ENCODE measurements at regions not wholly inside any gene's neighbourhood (a gene's known extent, or its start where the extent isn't known, plus 50 kb on each side); places are given as distances from the start of the nearest gene placed in this dataset.

DNA sequence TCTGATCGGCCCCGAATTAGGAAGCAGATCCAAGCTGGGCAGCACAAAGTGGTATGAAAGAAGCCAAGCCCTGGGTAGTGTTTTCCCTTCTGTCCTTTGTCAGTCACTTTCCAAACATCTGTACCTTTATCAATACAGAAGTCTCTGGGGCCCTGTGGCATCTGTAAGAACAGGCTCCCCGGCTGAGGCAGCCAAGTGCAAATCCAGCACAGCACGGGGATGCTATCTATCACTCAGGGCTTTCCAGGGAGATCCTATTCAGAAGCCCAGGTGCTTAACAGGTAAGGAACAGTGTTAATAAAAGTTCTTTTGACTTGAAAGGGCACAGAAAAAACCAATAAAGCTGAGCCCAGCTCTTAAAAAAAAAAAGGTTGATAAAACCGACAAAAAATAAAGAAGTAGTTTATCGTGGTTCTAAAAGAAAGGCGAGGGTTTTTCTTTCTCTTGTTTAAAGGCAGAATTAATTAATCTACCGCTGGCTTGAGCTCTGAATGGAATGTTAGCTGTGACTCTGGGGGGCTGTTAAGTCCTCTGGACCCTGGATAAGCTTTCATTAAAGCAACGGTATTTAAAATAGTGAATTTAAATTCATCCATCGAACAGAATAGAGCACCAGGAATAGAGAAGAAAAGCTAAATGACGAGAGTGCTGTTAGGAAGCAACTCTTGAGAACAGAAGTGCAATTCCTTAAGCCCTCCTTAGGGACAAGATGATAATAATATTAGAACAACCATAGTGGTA lies 119.1 kb upstream of the GATB start:
- Histone ChIP-seq H3K36me3 (ENCODE audit: control insufficient read depth, insufficient read depth, low read length) (no peaks in the 10 kb centered on the region), H3K4me3 (ENCODE audit: low read depth, low read length) (no peak overlapping the region), H3K27me3 (ENCODE audit: control insufficient read depth, insufficient read depth, low read length) (peaks cover 4% of the 10 kb centered on the region)
- CTCF ChIA-PET = no interaction called here
- POLR2A ChIA-PET = no interaction called here
- TF ChIP-seq, protein P1, sequence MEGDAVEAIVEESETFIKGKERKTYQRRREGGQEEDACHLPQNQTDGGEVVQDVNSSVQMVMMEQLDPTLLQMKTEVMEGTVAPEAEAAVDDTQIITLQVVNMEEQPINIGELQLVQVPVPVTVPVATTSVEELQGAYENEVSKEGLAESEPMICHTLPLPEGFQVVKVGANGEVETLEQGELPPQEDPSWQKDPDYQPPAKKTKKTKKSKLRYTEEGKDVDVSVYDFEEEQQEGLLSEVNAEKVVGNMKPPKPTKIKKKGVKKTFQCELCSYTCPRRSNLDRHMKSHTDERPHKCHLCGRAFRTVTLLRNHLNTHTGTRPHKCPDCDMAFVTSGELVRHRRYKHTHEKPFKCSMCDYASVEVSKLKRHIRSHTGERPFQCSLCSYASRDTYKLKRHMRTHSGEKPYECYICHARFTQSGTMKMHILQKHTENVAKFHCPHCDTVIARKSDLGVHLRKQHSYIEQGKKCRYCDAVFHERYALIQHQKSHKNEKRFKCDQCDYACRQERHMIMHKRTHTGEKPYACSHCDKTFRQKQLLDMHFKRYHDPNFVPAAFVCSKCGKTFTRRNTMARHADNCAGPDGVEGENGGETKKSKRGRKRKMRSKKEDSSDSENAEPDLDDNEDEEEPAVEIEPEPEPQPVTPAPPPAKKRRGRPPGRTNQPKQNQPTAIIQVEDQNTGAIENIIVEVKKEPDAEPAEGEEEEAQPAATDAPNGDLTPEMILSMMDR (IDR thresholded peaks at IDR 0.05; ENCODE audit: insufficient read depth, low read depth, low read length) = no peak
- DNase-seq (ENCODE audit: low read depth) = no peak

GRCh38 chr4:151876381-151876988 lies 115.7 kb upstream of the GATB start:
- H3K4me3 ChIP-seq (ENCODE audit: low read depth, low read length) = no peak overlapping the region
- CTCF ChIA-PET = interaction anchor here (1.0 kb wide), 1 partner anchor 16 kb away, joined by 4 read pairs; no protein-coding TSS in a partner anchor

GRCh38 chr4:151874328-151874727 lies 113.5 kb upstream of the GATB start:
- H3K4me3 ChIP-seq (ENCODE audit: low read depth, low read length) = no peak overlapping the region
- TF ChIP-seq, protein P1 (IDR thresholded peaks at IDR 0.05; ENCODE audit: insufficient read depth, low read depth, low read length) = no peak
- POLR2A ChIA-PET = no interaction called here
- CTCF ChIA-PET = no interaction called here
- H3K36me3 ChIP-seq (ENCODE audit: control insufficient read depth, insufficient read depth, low read length) = no peaks in the 10 kb centered on the region
- peaks cover 8% of the 10 kb centered on the region for H3K27me3 ChIP-seq (ENCODE audit: control insufficient read depth, insufficient read depth, low read length)
- no peak for DNase-seq (ENCODE audit: low read depth)

More at GRCh38 chr4:151876381-151876988, 115.7 kb upstream of the GATB start:
- TF ChIP-seq, protein P1 (IDR thresholded peaks at IDR 0.05; ENCODE audit: insufficient read depth, low read depth, low read length) = no peak
- peaks cover 9% of the 10 kb centered on the region for H3K27me3 ChIP-seq (ENCODE audit: control insufficient read depth, insufficient read depth, low read length)
- POLR2A ChIA-PET = no interaction called here
- no peaks in the 10 kb centered on the region for H3K36me3 ChIP-seq (ENCODE audit: control insufficient read depth, insufficient read depth, low read length)
- no peak for DNase-seq (ENCODE audit: low read depth)

GRCh38 chr4:151866592-151866918 lies 105.7 kb upstream of the GATB start:
- no peak for DNase-seq (ENCODE audit: low read depth)
- Histone ChIP-seq H3K27me3 (ENCODE audit: control insufficient read depth, insufficient read depth, low read length) (peaks cover 2% of the 10 kb centered on the region; the same call in 1 of the 2 replicates), H3K36me3 (ENCODE audit: control insufficient read depth, insufficient read depth, low read length) (no peaks in the 10 kb centered on the region), H3K4me3 (ENCODE audit: low read depth, low read length) (no peak overlapping the region)
- TF ChIP-seq, protein P1 (IDR thresholded peaks at IDR 0.05; ENCODE audit: insufficient read depth, low read depth, low read length) = no peak
- ChIA-PET CTCF (interaction anchor here (1.1 kb wide), 1 partner anchor 9 kb away, joined by 3 read pairs; no protein-coding TSS in a partner anchor), POLR2A (interaction anchor here (0.5 kb wide), 1 partner anchor 386 kb away, joined by 4 read pairs; no protein-coding TSS in a partner anchor)

DNA sequence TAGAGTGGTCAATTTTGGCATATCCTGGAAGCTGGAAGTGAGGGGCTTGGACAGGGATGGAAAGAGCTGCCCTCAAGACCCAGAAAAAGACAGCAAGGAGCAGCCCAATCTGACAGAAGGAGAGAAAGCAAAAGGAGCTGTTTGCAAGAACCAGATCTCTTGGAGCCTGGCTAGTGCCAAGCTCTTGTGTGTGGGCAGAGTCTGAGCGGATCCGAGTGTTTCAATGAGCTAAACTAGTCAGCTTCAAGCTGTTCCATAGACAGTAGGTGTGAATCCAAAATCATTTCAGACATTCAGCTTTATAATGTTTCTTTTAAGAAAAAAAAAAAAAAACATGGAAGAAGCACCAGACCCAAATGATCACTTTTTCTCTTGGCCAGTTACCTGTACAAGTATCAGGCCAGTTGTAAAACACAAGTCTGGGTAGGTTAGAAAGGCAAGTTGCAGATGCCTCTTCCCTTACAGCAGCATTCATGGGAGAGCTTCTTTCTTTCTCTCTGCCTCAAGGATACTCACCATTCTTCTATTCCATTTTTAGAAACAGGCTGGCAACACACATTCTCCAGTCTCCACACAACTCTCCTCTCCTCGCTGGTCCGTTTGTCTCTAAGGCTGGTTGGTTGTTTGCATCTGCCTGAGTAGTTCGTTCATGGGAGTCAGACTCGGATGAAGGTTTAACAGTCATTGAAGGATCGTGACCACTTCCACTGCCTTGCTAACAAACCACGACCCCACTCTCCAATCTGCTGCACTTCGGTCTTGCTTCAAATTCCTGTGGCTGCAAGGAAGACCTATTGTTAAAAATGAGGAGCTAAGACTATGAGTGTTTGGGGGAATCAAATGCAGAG lies 105.2 kb upstream of the GATB start:
- TF ChIP-seq, protein P1 (IDR thresholded peaks at IDR 0.05; ENCODE audit: insufficient read depth, low read depth, low read length) = no peak
- DNase-seq (ENCODE audit: low read depth) = no peak
- CTCF ChIA-PET = interaction anchor here (1.1 kb wide), 1 partner anchor 9 kb away, joined by 3 read pairs; no protein-coding TSS in a partner anchor
- Histone ChIP-seq H3K27me3 (ENCODE audit: control insufficient read depth, insufficient read depth, low read length) (peaks cover 4% of the 10 kb centered on the region; the same call in 1 of the 2 replicates), H3K36me3 (ENCODE audit: control insufficient read depth, insufficient read depth, low read length) (no peaks in the 10 kb centered on the region), H3K4me3 (ENCODE audit: low read depth, low read length) (no peak overlapping the region)
- POLR2A ChIA-PET = no interaction called here

All from BJ (cell line).